ENCODE measurements at regions not wholly inside any gene's neighbourhood (a gene's known extent, or its start where the extent isn't known, plus 50 kb on each side); places are given as distances from the start of the nearest gene placed in this dataset.
"Not testable (repeated sequence)": the region's sequence is repeated elsewhere in the genome, so short reads cannot be mapped to it uniquely, and the experiment has no call there.

DNA sequence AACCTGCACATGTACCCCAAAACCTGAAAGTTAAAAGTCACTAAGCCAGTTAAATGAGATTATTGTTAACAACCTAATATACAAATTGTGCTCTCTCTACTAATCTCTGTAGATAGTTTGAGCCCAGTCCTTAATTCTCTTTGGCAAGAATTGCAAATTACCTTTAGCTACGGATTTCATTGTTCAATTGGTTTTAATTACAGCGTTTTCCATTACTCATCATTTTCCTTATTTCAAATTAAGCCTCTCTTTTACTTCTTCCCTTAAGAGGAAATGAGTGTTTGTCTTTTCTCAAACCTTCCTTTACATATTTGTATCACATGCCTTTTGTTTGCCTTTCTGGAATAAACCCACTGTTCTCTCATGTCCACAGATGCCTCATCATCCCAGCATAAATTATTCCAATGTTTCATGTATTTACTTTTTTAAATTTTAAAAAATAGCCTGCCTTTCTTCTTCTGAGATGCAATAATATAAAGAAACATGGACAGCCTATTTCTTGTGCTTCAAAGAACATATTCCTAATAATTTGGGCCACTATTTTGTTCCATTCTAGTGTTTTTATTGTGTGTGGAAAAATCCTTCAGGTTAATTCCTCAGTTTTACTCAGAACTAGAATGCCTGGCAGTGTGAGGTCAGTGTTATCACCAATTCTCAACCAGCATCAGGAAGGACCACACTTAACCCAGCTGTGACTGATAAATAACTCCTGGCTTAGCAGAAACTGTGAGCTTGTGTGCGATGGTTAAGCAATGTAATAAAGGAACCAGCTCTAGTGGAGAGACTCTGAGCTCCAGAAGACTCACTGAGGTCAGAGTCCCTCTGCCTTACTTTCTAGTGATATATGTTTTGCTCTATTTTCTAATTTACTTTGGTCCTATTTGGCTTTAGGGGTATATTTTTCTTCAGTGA, 600.5 kb downstream of the LTN1 start:
- DNase-seq (ENCODE audit: low read depth in 4 of 4, low spot score in 2 of 4) = no peak

DNA sequence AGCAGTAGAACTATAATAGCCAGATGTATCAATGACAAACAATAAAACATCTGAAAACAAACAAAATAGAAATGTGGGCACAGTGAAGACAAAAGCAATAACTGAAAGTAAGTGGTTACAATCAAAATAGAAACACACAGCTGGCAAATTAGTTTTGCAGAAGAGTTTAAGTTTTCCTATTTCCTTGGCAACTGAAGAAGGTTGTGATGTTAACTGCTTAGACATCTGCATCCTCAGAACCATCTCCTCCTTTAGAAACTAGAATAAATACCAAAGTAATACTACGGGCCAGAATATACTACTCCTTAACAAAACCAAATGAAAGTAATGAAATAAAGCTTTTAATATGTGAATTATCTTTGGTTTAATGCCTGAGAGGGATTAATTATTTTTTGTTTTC, 605.5 kb downstream of the LTN1 start:
- no peak for DNase-seq (ENCODE audit: low read depth in 4 of 4, low spot score in 2 of 4)

DNA sequence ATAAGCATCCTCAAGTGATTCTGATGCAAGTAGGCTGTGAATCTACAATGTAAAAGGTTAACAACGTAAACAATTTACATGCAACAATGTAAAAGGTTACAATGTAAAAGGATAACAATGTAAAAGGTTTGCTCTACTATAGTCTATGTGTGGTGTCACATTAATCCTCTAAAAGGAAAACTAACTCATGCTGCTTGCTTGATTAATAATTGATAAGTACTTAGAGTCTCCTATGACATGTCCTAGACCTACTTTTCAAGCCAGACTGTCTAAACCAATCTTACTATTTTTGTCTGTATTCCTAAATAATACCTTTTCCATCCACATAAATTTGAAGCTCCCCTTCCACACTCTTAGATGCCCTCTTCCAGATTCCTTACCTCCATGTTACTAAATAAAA, 606.8 kb downstream of the LTN1 start:
- no peak for DNase-seq (ENCODE audit: low read depth in 4 of 4, low spot score in 2 of 4)

DNA sequence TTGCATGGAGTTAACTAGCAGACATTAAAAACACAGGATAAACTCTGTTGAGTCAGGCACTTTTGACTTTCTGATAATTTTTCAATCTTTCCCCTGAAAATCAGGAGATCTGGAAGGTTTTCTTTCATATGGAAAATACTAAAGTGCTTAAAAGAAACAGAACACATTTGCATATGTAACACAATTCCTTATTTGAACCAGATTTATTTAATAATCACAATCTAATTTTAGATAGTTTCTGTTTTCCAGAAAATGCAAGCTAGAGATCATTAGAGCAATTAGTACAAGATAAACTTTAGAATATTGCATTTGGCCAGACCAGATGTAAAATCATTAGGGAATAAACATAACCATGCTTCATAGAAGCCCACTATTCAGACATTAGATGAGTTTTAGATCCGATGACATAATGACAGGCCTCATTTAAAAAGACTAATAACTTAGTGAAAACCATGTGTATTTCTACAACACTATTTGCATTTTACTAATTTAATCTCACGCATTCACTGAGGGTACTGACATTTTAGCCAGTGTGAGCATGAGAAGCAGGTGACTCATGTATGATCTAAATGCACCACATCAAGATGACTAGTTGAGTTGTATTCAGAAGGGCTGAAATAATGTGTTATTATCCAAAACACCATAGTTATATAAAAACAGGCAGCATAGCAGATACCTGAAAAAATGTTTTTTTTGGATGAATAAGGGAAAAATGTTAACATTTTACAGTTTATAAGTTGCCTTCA, 611.5 kb downstream of the LTN1 start:
- not testable (repeated sequence) for DNase-seq (ENCODE audit: low read depth in 4 of 4, low spot score in 2 of 4)

DNA sequence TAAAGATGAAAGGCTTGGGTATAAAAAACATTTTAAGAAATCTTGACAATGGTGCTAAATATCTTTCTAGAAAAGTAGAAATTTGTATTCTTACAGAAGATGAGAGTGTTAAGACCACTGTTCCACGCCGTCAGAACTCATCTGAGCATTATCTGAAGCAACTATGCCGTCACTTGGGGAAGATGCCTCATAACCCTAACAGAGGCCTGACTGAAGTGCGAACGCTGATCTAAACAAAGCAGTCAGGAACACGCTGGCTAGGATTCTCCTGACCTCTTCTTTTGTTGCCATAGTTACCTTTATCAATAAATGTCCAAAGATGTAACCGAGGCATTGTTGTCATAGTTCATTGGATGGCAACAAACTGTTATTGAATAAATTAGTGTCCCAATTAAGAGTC, 612.4 kb downstream of the LTN1 start:
- no peak for DNase-seq (ENCODE audit: low read depth in 4 of 4, low spot score in 2 of 4)

DNA sequence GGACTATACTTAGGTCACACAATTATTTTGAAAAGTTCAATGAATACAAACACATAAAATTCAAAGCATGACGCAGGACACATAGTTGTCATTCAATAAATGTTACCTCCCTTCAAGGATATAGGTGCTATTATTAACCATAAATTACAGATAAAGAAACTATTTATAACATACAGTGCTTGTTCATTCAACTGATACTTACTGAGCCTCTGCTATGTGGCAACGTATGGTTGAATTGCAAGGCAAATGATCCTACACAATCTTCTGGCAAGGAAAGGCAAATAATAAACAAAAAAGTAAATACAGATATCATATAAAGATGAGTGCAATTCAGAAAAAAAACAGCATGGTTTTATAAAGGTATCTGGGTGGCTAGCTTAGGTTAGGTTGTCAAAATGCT, 614.7 kb downstream of the LTN1 start:
- no peak for DNase-seq (ENCODE audit: low read depth in 4 of 4, low spot score in 2 of 4)

DNA sequence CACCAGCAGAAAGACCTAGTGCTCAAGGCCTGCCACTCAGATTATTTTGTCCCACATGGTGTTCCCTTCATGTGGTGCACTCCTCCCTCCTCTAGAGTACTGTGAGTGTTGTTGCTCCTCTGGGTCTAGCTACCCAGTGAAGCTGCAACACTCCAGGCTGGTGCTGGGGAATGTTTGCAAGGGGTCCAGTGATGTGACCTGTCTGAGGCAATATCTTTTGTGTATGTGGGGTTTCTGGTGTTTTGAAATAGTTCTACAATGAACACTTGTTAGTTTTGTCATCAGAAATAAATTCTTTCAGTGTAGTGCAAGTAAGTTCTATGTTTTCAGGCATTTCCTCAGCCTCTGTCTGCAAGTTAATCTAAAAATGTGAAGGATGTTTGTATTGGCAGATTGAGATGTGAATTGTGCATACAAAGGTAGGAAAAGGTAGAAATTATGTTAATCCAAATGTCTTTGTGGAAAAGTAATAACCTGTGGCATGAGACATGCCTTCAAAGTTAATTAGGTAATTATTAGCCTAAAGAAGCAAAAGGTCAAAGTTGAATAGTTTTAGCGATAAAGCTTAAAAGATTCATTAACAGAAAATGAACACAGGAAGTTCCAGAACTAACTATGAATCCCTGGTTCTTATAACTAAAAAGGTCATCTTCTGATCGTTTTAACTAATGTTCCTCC, 616.8 kb downstream of the LTN1 start:
- DNase-seq (ENCODE audit: low read depth in 4 of 4, low spot score in 2 of 4) = no peak

DNA sequence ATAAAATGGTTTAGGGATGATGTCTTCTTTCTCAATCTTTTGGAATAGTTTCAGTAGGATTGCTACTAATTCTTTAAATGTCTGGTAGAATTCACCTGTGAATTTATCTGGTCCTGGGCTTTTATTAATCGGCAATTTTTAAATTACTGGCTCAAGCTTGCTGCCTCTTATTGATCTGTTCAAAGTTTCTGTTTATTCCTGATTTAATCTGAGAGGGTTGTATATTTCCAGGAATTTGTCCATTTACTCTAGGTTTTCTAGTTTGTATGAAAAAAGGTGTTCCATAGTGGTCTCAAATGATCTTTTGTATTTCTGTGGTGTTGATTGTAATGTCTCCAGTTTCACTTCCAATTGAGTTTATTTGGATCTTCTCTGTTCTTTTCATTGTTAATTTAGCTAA, 617.8 kb downstream of the LTN1 start:
- DNase-seq (ENCODE audit: low read depth in 4 of 4, low spot score in 2 of 4) = no peak

DNA sequence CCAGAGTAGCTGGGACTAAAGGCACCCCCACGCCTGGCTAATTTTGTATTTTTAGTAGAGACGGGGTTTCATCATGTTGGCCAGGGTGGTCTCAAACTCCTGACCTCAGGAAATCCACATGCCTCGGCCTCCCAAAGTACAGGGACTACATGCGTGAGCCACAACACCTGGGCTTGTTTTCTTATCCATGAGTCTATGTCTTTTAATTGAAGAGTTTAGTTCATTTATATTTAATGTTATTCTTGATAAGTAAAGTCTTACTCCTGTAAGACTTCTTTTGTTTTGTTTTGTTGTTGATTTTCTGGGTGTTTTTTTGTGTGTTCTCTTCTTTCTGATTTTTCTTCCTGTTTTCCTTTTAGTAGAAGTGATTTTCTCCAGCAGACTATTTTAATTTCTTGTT, 621.0 kb downstream of the LTN1 start:
- no peak for DNase-seq (ENCODE audit: low read depth in 4 of 4, low spot score in 2 of 4)

DNA sequence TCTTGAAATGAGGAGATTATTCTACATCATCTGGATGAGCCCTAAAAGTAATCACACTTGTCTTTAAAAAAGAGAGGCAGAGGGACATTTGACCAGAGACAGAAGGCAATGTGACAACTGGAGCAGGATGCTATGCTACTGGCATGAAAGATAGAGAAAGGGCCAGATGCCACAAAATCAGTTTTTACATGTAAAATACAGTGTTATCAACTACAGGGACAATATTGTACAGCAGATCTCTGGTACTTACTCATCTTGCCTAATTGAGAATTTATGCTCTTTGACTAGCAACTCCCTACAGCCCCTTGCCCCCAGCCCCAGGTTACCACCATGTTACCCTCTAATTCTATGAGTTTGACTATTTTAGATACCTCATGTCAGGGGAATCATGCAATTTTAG, 633.4 kb downstream of the LTN1 start:
- no peak for DNase-seq (ENCODE audit: low read depth in 4 of 4, low spot score in 2 of 4)

DNA sequence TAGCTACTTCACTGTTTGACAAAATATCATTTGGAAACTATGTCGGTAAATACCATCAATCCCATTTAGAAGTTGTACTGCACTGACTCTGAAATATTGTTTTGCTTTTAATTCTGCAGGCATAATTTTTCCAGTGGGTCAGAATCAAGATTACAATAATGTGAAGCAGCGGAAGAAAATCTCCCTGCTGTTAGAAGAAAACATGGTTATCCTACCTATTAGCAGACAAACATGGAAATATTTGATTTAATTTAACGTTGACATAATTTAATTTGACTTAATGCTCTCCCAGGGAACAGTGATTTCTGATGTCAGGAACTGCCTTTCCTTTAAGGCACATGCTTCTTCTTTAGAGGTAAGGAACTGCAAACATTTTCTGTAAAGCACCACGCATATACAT, 634.0 kb downstream of the LTN1 start:
- no peak for DNase-seq (ENCODE audit: low read depth in 4 of 4, low spot score in 2 of 4)

DNA sequence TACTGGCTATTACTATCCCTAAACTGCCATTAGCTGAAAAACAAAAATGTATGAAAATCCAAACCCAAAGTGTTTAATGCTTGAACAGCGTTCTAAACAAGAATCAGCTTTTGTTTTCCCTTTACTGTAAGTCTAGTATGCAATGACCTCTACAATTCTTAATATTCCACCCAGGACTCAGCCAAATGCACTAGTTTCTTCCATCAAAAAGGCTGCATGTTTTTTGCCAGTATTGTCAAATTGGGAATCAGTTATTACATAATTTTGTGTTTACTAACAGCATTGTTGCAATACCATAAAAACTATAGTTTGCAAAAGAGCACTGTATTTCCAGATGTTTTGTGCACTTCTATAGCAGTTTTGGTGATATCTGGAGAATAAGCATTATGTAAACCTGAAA, 634.5 kb downstream of the LTN1 start:
- DNase-seq (ENCODE audit: low read depth in 4 of 4, low spot score in 2 of 4) = no peak

DNA sequence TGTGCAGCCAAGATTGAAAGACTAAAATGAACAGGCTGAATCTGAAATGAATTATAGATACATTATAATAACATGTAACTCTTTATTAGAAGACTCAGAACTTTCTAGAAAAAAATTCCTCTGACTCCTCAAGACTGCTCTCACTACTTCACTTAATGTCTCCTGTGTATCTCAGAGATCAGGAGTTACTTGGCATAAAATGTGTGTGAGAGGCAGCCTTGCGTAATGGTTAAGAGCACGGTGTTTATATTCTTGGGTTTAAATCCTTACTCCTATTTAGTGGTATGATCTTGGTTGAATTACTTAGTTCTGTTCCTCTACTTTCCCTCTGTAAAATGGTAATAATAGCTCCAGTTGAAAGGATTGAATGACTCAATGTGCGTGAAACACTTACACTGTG, 634.9 kb downstream of the LTN1 start:
- DNase-seq (ENCODE audit: low read depth in 4 of 4, low spot score in 2 of 4) = no peak

DNA sequence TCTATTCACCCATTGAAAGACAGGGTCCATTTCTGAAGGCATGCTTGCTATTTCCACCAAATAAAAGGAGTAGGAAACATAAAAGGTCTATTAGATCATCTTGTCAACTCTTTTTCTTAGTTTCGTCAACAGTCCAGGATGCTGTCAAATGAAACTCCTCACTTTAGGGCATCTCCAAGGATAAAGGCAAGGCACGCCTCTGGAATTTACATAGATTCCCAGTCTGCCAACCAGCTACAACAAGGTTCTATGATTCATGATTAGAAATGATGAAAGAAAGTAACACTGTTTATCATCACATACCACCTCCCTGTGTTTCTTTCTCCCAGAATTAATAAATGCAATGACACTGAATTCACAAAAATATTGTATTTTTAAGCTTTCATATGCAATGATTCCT, 636.3 kb downstream of the LTN1 start:
- no peak for DNase-seq (ENCODE audit: low read depth in 4 of 4, low spot score in 2 of 4)

DNA sequence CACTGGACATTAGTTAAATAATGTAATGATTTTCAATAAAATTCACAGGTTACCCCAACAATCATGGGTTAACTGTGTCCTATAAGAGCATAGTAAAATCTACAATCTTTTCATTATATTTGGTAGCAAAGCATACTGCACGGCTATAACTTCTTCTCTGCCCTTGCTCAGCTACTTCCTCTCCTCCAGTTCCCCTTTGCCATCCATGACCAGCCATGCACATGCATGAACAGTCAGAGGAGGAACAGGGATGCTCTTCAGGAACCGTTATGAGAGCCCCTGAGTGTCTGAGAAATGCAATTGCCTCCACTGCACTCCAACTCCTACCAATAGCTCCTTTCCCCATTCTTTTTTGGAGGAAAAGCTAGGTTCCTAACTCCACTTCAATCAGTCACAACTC, 646.7 kb downstream of the LTN1 start:
- DNase-seq (ENCODE audit: low read depth in 4 of 4, low spot score in 2 of 4) = no peak

DNA sequence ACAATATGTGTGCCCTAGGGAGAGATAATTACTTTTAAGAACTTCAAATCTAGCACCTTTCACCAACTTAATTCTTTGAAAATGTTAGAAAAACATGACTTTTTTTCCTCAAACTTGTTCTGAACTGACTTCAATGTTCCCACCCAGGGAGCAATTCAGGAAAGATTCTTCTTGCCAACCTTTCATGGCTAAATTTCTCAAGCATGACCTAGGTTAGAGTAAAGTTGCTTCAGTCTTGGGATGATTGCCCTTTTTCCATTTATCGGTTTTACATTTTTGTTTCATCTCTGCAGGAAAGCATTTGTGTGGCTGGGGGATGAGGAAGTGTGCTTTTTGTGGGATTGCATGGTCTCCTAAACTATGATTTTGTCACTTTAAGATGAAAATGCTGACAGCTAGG, 647.7 kb downstream of the LTN1 start:
- no peak for DNase-seq (ENCODE audit: low read depth in 4 of 4, low spot score in 2 of 4)

DNA sequence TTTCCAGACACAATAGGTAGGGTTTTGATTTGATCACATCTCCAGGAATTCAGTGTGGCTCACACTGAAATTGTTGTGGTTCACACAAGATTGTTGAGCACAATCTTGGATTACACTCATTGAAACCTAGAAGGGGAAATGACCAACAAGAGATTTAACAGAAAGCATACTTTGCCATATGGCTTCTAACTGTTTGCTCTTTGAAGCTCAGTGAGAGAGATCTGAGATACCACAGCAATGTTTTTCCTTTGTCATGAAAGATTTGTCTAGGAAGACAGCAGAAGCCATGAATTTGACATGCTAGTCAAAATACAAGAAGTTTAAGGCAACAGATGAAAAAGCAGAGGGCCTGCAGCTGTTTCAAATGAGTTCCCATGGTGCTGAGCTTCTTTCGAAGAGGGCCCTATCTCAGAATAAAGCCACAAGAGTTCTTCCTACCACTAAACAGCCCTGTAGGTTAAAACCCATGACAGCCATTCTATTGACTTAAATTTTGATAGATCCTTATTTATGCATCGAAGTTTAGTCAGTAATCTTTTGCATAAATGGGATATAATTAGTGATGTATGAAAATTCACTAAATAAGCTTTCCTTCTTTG, 650.4 kb downstream of the LTN1 start:
- DNase-seq (ENCODE audit: low read depth in 4 of 4, low spot score in 2 of 4) = no peak

DNA sequence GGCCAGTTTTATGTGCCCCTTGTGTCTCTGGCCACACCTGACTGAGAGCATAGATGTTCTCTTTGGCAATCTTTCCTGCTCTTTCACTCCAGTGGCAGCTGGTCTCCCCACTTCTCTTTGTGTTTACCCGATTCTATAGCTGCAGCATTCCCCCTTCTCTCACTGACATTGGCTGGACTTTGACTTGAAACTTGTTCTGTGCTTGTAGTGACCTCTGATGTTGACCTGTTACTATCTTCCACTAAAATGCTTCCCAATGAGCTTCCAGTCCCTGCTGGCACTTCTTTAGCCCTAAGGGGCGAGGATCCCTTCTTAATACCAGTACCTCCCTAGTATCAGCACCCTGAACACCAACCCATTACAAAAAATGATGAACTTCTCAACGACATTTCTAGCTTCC, 653.3 kb downstream of the LTN1 start:
- DNase-seq (ENCODE audit: low read depth in 4 of 4, low spot score in 2 of 4) = no peak

DNA sequence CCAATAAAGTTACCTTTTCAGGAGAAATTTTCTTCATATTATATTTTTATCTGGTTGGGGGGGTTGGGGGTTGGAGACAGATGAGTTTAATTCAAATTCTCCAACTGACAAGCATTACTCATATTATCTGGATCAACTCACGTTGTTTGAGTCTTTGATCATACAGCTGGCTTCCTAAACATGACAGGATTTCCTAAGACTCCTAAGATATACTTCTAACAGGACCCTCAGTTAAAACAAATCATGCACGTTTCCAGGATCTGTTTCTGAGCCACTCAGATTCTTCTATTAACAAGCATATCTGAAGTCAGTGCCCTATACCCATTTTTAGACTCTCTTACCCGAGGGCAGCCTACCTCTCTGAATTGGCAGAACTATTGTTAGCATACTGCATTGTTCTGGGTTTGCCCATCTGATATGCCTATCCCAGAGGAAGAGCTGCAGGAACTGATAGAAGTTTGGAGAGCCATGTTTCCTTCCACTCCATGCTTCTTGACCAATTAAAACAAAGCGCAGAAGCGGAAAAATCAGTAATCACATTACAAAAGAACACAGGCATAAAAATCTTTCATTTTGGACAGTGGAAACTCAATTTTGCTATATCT, 653.9 kb downstream of the LTN1 start:
- DNase-seq (ENCODE audit: low read depth in 4 of 4, low spot score in 2 of 4) = no peak

DNA sequence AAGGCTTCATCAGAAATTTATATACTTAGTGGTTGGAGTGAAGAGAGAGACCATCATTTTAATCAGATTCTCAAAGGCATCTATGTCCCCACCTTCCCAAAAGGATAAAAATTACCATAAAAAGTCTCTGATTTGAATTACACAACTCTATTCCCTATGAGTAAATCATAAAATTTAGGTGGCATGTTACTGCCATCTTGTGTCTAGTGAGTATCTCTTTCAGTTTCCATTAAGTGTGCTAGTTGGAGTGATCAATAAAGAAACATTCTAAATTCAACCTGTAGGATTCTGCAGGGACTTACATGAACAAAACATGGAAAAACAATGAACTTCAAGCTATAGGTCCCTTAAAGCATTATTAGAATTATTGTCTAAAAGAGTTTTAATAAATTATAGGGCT, 655.4 kb downstream of the LTN1 start:
- no peak for DNase-seq (ENCODE audit: low read depth in 4 of 4, low spot score in 2 of 4)

DNA sequence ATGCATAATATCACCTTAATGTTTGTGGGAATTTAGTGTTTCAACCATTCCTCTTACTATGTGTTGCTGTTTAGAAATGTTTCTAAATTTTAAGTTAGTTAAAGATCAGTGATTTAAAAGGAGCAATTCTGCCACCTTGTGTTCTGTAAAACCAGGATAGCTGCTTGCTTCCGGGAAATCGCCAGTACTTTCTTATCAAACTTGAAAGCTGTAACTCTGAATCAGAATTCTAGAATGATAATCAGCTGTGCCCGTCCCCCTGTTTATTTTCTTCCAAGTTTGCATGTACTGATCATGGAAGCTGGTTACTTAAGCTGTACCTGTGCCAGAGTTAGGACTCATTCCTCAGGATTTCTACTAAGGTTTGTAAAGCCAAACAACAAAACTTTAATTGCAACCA, 656.4 kb downstream of the LTN1 start:
- DNase-seq (ENCODE audit: low read depth in 4 of 4, low spot score in 2 of 4) = peak in 3 of 4 donors; percentile 32 to 61 (median 59)

Measured in left renal cortex interstitium (tissue), 4 donors.